GM13977 (cell line): ENCODE measurements at regions not wholly inside any gene's neighbourhood (a gene's known extent, or its start where the extent isn't known, plus 50 kb on each side); places are given as distances from the start of the nearest gene placed in this dataset.

Experiments used
- DNase-seq: peaks from one replicate; pipeline ENCODE4 v3.0.0; 2012; ENCODE audit warnings: low spot score
- in situ Hi-C: fragments of 300-500 bp; cut with MboI; formaldehyde crosslinking; loops from one replicate; pipeline ENCODE4 v1.12.0; 2022; ENCODE audit warnings: low sequenced_read_pairs, low pct_unique_long_range_greater_than_20kb, mixed read lengths, inconsistent platforms; ENCODE audit not compliant: unreplicated experiment
- TF ChIP-seq, protein P1 (sequence below): IDR thresholded peaks from 2 replicates; pipeline ENCODE4 v1.5.1; 2012; ENCODE audit warnings: mild to moderate bottlenecking, control low read depth; ENCODE audit not compliant: insufficient read depth; ENCODE audit errors: extremely low read depth, missing control alignments

DNA sequence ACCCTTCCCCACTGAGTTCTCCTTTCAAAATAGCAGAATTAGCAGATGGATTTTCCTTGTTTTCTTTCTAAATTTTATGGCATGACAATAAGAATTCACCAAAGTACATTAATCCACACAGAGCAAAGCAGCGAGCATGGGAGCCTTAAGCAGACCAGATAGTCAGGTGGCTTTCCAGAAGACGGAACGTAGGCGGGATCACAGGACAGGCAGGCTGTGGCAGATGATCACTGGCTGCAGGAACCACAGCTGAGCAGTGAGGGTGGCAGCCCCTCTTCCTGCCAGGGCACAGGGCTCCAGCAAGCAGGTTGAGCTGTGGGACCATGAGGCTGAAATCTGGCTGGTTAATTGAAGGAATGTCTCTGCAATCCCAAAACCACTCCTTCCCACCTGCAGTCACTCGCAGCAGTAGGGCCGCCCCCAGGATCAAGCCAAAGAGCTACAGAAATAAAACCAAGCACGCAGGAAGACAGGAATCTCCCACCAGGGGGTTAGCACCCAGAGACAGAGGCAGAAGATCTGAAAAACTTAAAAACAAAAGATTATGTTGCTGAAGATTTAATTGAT lies 259.9 kb downstream of the EIPR1 start:
- TF ChIP-seq, protein P1, sequence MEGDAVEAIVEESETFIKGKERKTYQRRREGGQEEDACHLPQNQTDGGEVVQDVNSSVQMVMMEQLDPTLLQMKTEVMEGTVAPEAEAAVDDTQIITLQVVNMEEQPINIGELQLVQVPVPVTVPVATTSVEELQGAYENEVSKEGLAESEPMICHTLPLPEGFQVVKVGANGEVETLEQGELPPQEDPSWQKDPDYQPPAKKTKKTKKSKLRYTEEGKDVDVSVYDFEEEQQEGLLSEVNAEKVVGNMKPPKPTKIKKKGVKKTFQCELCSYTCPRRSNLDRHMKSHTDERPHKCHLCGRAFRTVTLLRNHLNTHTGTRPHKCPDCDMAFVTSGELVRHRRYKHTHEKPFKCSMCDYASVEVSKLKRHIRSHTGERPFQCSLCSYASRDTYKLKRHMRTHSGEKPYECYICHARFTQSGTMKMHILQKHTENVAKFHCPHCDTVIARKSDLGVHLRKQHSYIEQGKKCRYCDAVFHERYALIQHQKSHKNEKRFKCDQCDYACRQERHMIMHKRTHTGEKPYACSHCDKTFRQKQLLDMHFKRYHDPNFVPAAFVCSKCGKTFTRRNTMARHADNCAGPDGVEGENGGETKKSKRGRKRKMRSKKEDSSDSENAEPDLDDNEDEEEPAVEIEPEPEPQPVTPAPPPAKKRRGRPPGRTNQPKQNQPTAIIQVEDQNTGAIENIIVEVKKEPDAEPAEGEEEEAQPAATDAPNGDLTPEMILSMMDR, result no peak
- in situ Hi-C loops, result no loop called here
- no peak for DNase-seq

DNA sequence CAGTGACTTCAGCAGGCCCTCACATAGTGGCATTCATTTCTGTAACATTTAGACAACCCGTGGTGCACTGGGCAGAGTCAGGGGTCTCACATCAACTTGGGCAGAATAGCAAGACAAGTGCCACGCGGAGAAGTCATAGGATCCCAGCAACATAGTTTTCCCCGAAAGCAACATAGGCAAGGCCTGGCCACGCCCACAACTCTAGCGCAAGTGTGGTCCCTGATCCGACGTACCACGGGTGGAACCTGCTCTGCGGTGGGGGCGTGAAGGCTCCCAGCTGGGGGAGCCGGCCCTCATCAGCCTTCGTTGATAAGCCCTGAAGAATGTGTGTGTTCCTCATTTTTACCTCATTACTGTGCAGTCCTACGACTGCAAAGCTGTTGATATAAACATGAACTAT lies 261.2 kb downstream of the EIPR1 start:
- DNase-seq, result no peak
- TF ChIP-seq, protein P1, result no peak
- in situ Hi-C loops, result no loop called here

DNA sequence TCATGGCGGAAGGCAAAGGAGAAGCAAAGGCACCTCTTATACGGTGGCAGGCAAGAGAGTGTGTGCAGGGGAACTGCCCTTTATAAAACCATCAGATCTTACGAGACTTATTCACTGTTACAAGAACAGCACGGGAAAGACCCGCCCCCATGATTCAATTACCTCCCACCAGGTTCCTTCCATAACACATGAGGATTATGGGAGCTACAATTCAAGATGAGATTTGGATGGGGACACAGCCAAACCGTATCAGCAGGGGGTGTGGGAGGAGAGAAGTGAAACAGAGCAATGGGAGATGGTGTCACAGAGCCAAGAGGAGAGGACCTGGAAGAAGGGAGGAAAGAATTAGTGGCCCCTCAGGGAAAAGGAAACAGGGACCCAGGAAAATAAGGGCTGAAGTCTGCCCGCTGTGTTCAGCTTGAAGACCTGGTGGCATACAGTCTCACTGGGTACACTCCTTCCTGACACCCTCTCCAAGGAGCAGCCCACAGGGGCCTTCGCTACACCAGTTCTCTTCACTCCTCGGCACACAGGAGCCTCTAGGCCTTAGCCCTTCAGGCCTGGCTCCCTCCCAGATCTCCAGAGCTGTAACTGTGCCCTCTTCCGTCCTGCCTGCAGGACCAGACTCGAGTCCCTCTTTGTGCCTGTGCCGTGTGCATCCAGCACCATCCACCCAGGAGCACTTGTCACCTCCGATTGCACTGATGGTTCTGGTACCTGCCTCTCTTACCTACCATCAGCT lies 262.1 kb downstream of the EIPR1 start:
- TF ChIP-seq, protein P1, result no peak
- no peak for DNase-seq
- in situ Hi-C loops, result no loop called here

DNA sequence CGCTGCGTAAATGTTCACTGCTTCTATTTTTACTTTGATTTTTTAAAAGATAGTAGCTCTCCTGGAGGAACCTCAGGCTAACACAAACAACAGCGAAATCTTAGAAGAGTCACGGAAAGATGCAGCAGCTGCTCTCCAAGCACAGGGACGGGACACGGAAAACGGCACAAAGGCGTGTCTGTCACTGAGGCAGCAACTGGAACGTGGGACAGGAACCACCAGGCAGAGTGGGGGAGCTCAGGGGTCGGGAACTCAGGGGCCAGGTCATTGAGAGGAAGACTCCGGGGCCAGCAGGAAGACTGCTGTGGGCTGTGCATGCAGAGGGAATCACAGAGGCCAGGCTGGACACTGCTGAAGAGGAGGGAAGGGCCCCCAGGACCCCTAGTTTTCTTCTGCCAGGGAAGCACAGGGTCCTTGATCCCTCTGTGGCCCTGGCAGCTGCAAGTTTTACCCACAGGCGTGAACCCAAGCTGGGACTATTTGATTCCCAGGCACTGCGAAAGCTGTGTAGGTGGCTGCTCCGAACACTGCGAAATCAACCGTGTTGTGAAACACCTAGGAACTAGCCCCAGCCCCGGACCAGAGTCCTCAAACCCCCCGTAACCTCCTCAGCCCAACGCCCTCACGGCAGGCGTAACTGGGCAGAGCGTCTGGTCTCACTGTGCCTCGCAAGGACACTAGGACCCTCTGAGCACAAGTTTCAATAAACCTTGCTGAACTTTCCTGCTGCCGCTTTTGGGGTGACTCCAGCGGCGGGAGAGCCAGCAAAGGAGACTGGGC lies 263.0 kb downstream of the EIPR1 start:
- in situ Hi-C loops, result no loop called here
- TF ChIP-seq, protein P1, result no peak
- DNase-seq, result no peak

DNA sequence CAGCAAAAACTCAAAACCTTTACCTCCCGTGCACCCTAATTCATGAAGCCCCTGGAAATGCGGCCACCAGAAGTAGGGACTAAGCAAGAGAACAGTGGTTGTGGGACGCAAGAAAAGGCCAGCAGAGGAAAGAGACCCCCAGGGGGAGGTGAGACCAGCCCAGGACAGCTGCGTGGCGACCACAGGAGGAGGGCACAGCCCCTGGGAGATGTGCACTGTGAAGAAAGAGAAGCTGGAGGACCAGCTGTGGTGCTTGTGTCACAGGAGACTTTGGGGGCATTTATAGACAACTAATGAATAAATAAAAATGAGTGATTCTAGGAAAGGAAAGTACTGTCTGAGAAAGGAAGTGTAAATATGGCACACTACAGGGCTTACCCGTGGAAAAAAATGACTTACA lies 263.8 kb downstream of the EIPR1 start:
- DNase-seq, result no peak
- TF ChIP-seq, protein P1, result no peak
- in situ Hi-C loops, result no loop called here

DNA sequence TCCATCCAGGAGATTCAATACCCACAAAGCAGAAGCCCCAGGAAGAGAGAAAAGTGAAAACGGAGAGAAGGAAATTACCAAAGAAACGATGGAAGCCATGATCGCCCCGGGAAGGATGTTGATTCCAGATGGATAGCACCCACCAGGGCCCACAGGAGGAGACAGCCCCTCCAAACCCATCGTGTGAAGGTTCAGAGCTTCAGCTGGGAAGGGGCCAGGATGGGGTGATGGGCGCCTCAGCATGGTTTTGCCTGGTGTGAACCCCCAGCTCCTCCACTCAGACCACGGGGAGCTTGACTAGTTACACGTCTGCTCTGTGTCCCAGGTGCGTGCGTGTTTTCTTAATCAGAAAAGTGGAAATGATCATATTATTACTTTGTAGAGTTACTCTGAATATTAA lies 264.5 kb downstream of the EIPR1 start:
- TF ChIP-seq, protein P1, result no peak
- in situ Hi-C loops, result no loop called here
- DNase-seq, result no peak
